Caco-2 (cell line): ENCODE measurements at regions not wholly inside any gene's neighbourhood (a gene's known extent, or its start where the extent isn't known, plus 50 kb on each side); places are given as distances from the start of the nearest gene placed in this dataset.

Experiments used
- BruUV-seq: library from RNA; stranded (reverse); fragments of 400-500 nt; replicated peaks from 2 replicates; lab custom pipeline; 2021; lab: Mats Ljungman, UMichigan
- CTCF ChIA-PET: fragments of 300-600 bp; sonication (Branson Sonifier 250); formaldehyde crosslinking; loops from one replicate; lab custom pipeline; 2022; ENCODE audit warnings: antibody characterized with exemption; lab: Charles Lee
- POLR2A ChIA-PET: fragments of 300-600 bp; sonication (Branson Sonifier 250); formaldehyde crosslinking; loops from one replicate; lab custom pipeline; 2022; ENCODE audit warnings: antibody characterized with exemption; lab: Charles Lee
- DNase-seq, 2 experiments: peaks; one replicate each; pipeline versions ENCODE4 v3.0.0 to v3.0.0-alpha.2; 2020 to 2022
- H3K27me3 ChIP-seq: replicated peaks from 2 replicates; pipeline ENCODE4 v1.6.0; 2011; ENCODE audit warnings: low read length; ENCODE audit not compliant: control insufficient read depth, insufficient read depth
- H3K36me3 ChIP-seq: 2 replicates; pipeline ENCODE4 v1.5.1; 2011; ENCODE audit warnings: low read length; ENCODE audit not compliant: control insufficient read depth, insufficient read depth
- H3K4me1 ChIP-seq: fragments of 250-450 bp; sonication (Bioruptor Pico); 2 replicates; pipeline ENCODE4 v1.5.1; 2020; ENCODE audit warnings: mild to moderate bottlenecking
- H3K4me3 ChIP-seq: 2 replicates; pipeline ENCODE4 v1.5.1; 2011; ENCODE audit warnings: low read depth, mild to moderate bottlenecking, control low read depth, low read length
- H3K9me3 ChIP-seq: fragments of 250-450 bp; sonication (Bioruptor Pico); 2 replicates; pipeline ENCODE4 v1.5.1; 2020; ENCODE audit warnings: mild to moderate bottlenecking, moderate library complexity
- H3K27ac Mint-ChIP-seq: one replicate; pipeline ENCODE4 v1.8.0; 2022; ENCODE audit warnings: mixed read lengths; ENCODE audit not compliant: unreplicated experiment
- H3K27me3 Mint-ChIP-seq: one replicate; pipeline ENCODE4 v1.8.0; 2022; ENCODE audit warnings: mixed read lengths; ENCODE audit not compliant: insufficient read depth, unreplicated experiment
- H3K36me3 Mint-ChIP-seq: one replicate; pipeline ENCODE4 v1.8.0; 2022; ENCODE audit warnings: mild to moderate bottlenecking, mixed read lengths; ENCODE audit not compliant: insufficient read depth, unreplicated experiment
- H3K4me1 Mint-ChIP-seq: one replicate; pipeline ENCODE4 v1.8.0; 2022; ENCODE audit warnings: low read depth, mixed read lengths; ENCODE audit not compliant: unreplicated experiment
- H3K4me3 Mint-ChIP-seq: one replicate; pipeline ENCODE4 v1.8.0; 2022; ENCODE audit warnings: mild to moderate bottlenecking, moderate library complexity, mixed read lengths; ENCODE audit not compliant: unreplicated experiment
- H3K9me3 Mint-ChIP-seq: one replicate; pipeline ENCODE4 v1.8.0; 2022; ENCODE audit warnings: mixed read lengths; ENCODE audit not compliant: unreplicated experiment
- CTCF ChIP-seq, 2 experiments: fragments of 200-600 bp in 1 of 2; IDR thresholded peaks; 1 replicate in 1 of 2; 2 replicates in 1 of 2; pipeline versions ENCODE4 v1.5.1 to v1.8.0; 2011 to 2022; ENCODE audit warnings: antibody characterized with exemption in 1 of 2, control low read depth in 1 of 2, inconsistent platforms in 1 of 2, low read depth in 1 of 2, low read length in 1 of 2, mild to moderate bottlenecking in 1 of 2, moderate library complexity in 1 of 2; ENCODE audit not compliant: insufficient read depth in 1 of 2, severe bottlenecking in 1 of 2, unreplicated experiment in 1 of 2
- intact Hi-C: fragments of 100-400 bp; cut with micrococcal nuclease; formaldehyde crosslinking; loops from one replicate; pipeline ENCODE4 v1.10.0; 2022; ENCODE audit not compliant: unreplicated experiment

GRCh38 chr13:111614613-111615012 is 294.2 kb downstream of the TEX29 start:
- H3K4me1 Mint-ChIP-seq = no peaks in the 10 kb centered on the region
- ChIA-PET POLR2A (no interaction called here), CTCF (no interaction called here)
- no peak overlapping the region for H3K27ac Mint-ChIP-seq
- BruUV-seq = no TSS peak
- H3K4me3 Mint-ChIP-seq = no peak overlapping the region
- intact Hi-C loops = no loop called here
- H3K36me3 Mint-ChIP-seq = no peaks in the 10 kb centered on the region
- H3K27me3 Mint-ChIP-seq = peaks cover 8% of the 10 kb centered on the region
- Histone ChIP-seq H3K4me3 (no peak overlapping the region), H3K4me1 (no peaks in the 10 kb centered on the region), H3K27me3 (no peaks in the 10 kb centered on the region; the same call in 1 of the 2 replicates), H3K36me3 (no peaks in the 10 kb centered on the region), H3K9me3 (no peaks in the 10 kb centered on the region)
- H3K9me3 Mint-ChIP-seq = no peaks in the 10 kb centered on the region
- TF ChIP-seq CTCF (IDR thresholded peaks at IDR 0.05; ENCODE audit: insufficient read depth in 1 of 2, low read depth in 1 of 2, low read length in 1 of 2, severe bottlenecking in 1 of 2, unreplicated experiment in 1 of 2) = no peak
- no peak for DNase-seq

GRCh38 chr13:111616203-111616602 is 295.8 kb downstream of the TEX29 start:
- H3K4me3 ChIP-seq = no peak overlapping the region
- Mint-ChIP-seq H3K27ac (no peak overlapping the region), H3K27me3 (peaks cover 6% of the 10 kb centered on the region), H3K9me3 (no peaks in the 10 kb centered on the region), H3K4me1 (no peaks in the 10 kb centered on the region), H3K36me3 (no peaks in the 10 kb centered on the region), H3K4me3 (no peak overlapping the region)
- H3K4me1 ChIP-seq = no peaks in the 10 kb centered on the region
- no TSS peak for BruUV-seq
- H3K27me3 ChIP-seq = no peaks in the 10 kb centered on the region; the same call in 1 of the 2 replicates
- CTCF ChIA-PET = no interaction called here
- no peak for DNase-seq
- POLR2A ChIA-PET = no interaction called here
- H3K36me3 ChIP-seq = no peaks in the 10 kb centered on the region
- intact Hi-C loops = no loop called here
- H3K9me3 ChIP-seq = no peaks in the 10 kb centered on the region
- no peak for TF ChIP-seq CTCF (IDR thresholded peaks at IDR 0.05; ENCODE audit: insufficient read depth in 1 of 2, low read depth in 1 of 2, low read length in 1 of 2, severe bottlenecking in 1 of 2, unreplicated experiment in 1 of 2)

GRCh38 chr13:111620166-111620565 is 299.7 kb downstream of the TEX29 start:
- Histone ChIP-seq H3K36me3 (no peaks in the 10 kb centered on the region), H3K9me3 (no peaks in the 10 kb centered on the region), H3K4me3 (no peak overlapping the region), H3K27me3 (no peaks in the 10 kb centered on the region), H3K4me1 (no peaks in the 10 kb centered on the region)
- intact Hi-C loops = no loop called here
- Mint-ChIP-seq H3K36me3 (no peaks in the 10 kb centered on the region), H3K4me3 (no peak overlapping the region), H3K4me1 (no peaks in the 10 kb centered on the region), H3K9me3 (no peaks in the 10 kb centered on the region), H3K27me3 (peaks cover 1% of the 10 kb centered on the region), H3K27ac (no peak overlapping the region)
- BruUV-seq = no TSS peak
- ChIA-PET CTCF (no interaction called here), POLR2A (no interaction called here)
- TF ChIP-seq CTCF (IDR thresholded peaks at IDR 0.05; ENCODE audit: insufficient read depth in 1 of 2, low read depth in 1 of 2, low read length in 1 of 2, severe bottlenecking in 1 of 2, unreplicated experiment in 1 of 2) = no peak
- no peak for DNase-seq
